ENCODE measurements at regions not wholly inside any gene's neighbourhood (a gene's known extent, or its start where the extent isn't known, plus 50 kb on each side); places are given as distances from the start of the nearest gene placed in this dataset.

DNA sequence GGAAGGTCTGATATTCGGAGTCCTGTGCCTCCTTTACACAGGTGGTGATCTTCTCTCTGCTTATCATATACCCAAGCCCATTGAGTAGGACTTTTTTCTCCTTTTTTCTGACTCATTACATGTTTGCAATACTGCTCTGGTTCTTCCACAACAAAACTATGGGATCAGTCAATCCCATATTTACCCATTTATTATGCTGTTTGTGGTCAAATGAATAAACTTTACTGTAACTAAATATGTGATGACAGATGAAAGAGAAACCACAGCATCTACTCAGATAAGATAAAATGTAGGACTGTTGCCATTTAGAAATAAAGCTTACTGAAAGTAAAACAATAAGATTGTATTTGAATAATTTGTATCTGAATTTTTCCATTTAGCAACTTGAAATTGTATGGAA lies 958.7 kb upstream of the FAT3 start:
- Histone ChIP-seq H3K4me1 (ENCODE audit: control insufficient read depth in 2 of 2, insufficient read depth in 2 of 2, low read length in 2 of 2) (no peaks in the 10 kb centered on the region), H3K36me3 (replicated peaks in 1 of 2; ENCODE audit: control extremely low read depth in 1 of 2, control insufficient read depth in 1 of 2, extremely low read depth in 1 of 2, insufficient read depth in 2 of 2, low read length in 1 of 2) (no peaks in the 10 kb centered on the region), H3K9ac (ENCODE audit: low read length) (no peak overlapping the region), H3K4me3 (ENCODE audit: control extremely low read depth in 1 of 5, extremely low read depth in 1 of 5, insufficient read depth in 1 of 5, low read depth in 2 of 5, low read length in 4 of 5) (no peak overlapping the region), H3K27me3 (replicated peaks in 1 of 4; ENCODE audit: control extremely low read depth in 1 of 4, control insufficient read depth in 3 of 4, insufficient read depth in 4 of 4, low read length in 3 of 4) (no peaks in the 10 kb centered on the region), H3K79me2 (ENCODE audit: control insufficient read depth, insufficient read depth, low read length) (no peaks in the 10 kb centered on the region), H3K27ac (ENCODE audit: low read length in 2 of 2) (no peak overlapping the region), H3K4me2 (replicated peaks; ENCODE audit: low read depth, low read length, poor library complexity, severe bottlenecking) (no peak overlapping the region), H4K20me1 (ENCODE audit: control insufficient read depth, insufficient read depth, low read length, poor library complexity, severe bottlenecking) (no peaks in the 10 kb centered on the region), H3K9me3 (ENCODE audit: control extremely low read depth in 1 of 3, control insufficient read depth in 2 of 3, insufficient read depth in 1 of 3, low read length in 2 of 3) (peaks cover 0 to 3% (median 0%) of the 10 kb centered on the region in 3 donors), H2AFZ (ENCODE audit: insufficient read depth, low read depth, low read length, poor library complexity, severe bottlenecking) (no peak overlapping the region)
- 100% methylated on average over 1 of the region's 1 CpG for WGBS (ENCODE audit: insufficient coverage)
- Mint-ChIP-seq H3K4me3 (no peak overlapping the region), H3K27me3 (no peaks in the 10 kb centered on the region), H3K9me3 (ENCODE audit: insufficient read depth) (no peaks in the 10 kb centered on the region), H3K27ac (no peak overlapping the region), H3K4me1 (no peaks in the 10 kb centered on the region)
- ChIA-PET CTCF (no interaction called here), POLR2A (no interaction called here)
- DNase-seq = no peak
- ATAC-seq (ENCODE audit: low read depth) = no peak
- no peak for TF ChIP-seq EZH2 (IDR thresholded peaks at IDR 0.05; ENCODE audit: borderline replicate concordance, insufficient read depth, low read depth, low read length, poor library complexity, severe bottlenecking)
- TF ChIP-seq, protein P1, sequence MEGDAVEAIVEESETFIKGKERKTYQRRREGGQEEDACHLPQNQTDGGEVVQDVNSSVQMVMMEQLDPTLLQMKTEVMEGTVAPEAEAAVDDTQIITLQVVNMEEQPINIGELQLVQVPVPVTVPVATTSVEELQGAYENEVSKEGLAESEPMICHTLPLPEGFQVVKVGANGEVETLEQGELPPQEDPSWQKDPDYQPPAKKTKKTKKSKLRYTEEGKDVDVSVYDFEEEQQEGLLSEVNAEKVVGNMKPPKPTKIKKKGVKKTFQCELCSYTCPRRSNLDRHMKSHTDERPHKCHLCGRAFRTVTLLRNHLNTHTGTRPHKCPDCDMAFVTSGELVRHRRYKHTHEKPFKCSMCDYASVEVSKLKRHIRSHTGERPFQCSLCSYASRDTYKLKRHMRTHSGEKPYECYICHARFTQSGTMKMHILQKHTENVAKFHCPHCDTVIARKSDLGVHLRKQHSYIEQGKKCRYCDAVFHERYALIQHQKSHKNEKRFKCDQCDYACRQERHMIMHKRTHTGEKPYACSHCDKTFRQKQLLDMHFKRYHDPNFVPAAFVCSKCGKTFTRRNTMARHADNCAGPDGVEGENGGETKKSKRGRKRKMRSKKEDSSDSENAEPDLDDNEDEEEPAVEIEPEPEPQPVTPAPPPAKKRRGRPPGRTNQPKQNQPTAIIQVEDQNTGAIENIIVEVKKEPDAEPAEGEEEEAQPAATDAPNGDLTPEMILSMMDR (IDR thresholded peaks at IDR 0.05) = no peak
- intact Hi-C loops (cut with micrococcal nuclease) = no loop called here

DNA sequence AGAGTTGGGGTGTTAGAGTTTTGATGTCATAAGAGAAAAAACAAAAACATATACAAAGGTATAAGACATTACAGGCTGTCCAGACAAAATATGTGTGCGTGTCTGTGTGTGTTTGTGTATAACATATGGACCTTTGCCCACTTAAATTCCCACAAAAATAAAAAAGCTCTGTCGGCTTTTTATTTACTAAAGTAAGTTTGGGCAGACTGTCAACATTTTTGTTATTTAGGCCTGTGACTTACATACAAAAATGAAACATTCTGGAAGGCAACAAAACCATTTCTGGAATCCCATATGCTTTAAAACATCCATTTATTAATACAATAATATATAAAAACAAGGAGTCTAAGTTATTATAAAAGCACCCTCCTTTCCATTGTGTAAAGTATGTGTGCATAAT lies 960.1 kb upstream of the FAT3 start:
- H4K20me1 ChIP-seq (ENCODE audit: control insufficient read depth, insufficient read depth, low read length, poor library complexity, severe bottlenecking) = no peaks in the 10 kb centered on the region
- H3K36me3 ChIP-seq (replicated peaks in 1 of 2; ENCODE audit: control extremely low read depth in 1 of 2, control insufficient read depth in 1 of 2, extremely low read depth in 1 of 2, insufficient read depth in 2 of 2, low read length in 1 of 2) = no peaks in the 10 kb centered on the region
- no peak overlapping the region for H2AFZ ChIP-seq (ENCODE audit: insufficient read depth, low read depth, low read length, poor library complexity, severe bottlenecking)
- H3K4me3 ChIP-seq (ENCODE audit: control extremely low read depth in 1 of 5, extremely low read depth in 1 of 5, insufficient read depth in 1 of 5, low read depth in 2 of 5, low read length in 4 of 5) = no peak overlapping the region
- no peaks in the 10 kb centered on the region for H3K27me3 ChIP-seq (replicated peaks in 1 of 4; ENCODE audit: control extremely low read depth in 1 of 4, control insufficient read depth in 3 of 4, insufficient read depth in 4 of 4, low read length in 3 of 4)
- H3K9ac ChIP-seq (ENCODE audit: low read length) = no peak overlapping the region
- Mint-ChIP-seq H3K4me1 (no peaks in the 10 kb centered on the region), H3K4me3 (no peak overlapping the region), H3K27me3 (no peaks in the 10 kb centered on the region), H3K27ac (no peak overlapping the region), H3K9me3 (ENCODE audit: insufficient read depth) (no peaks in the 10 kb centered on the region)
- CTCF ChIA-PET = no interaction called here
- POLR2A ChIA-PET = no interaction called here
- H3K9me3 ChIP-seq (ENCODE audit: control extremely low read depth in 1 of 3, control insufficient read depth in 2 of 3, insufficient read depth in 1 of 3, low read length in 2 of 3) = peaks cover 0 to 3% (median 0%) of the 10 kb centered on the region in 3 donors
- intact Hi-C loops (cut with micrococcal nuclease) = no loop called here
- no peak for DNase-seq
- no peak for ATAC-seq (ENCODE audit: low read depth)
- no peak overlapping the region for H3K4me2 ChIP-seq (replicated peaks; ENCODE audit: low read depth, low read length, poor library complexity, severe bottlenecking)
- WGBS (ENCODE audit: insufficient coverage) = no CpG with 5 or more reads among the region's 2 CpGs
- no peaks in the 10 kb centered on the region for H3K4me1 ChIP-seq (ENCODE audit: control insufficient read depth in 2 of 2, insufficient read depth in 2 of 2, low read length in 2 of 2)
- TF ChIP-seq EZH2 (IDR thresholded peaks at IDR 0.05; ENCODE audit: borderline replicate concordance, insufficient read depth, low read depth, low read length, poor library complexity, severe bottlenecking) = no peak
- TF ChIP-seq, protein P1 (IDR thresholded peaks at IDR 0.05) = no peak
- H3K27ac ChIP-seq (ENCODE audit: low read length in 2 of 2) = no peak overlapping the region
- no peaks in the 10 kb centered on the region for H3K79me2 ChIP-seq (ENCODE audit: control insufficient read depth, insufficient read depth, low read length)
